ENCODE measurements at regions not wholly inside any gene's neighbourhood (a gene's known extent, or its start where the extent isn't known, plus 50 kb on each side); places are given as distances from the start of the nearest gene placed in this dataset.
"Not testable (repeated sequence)": the region's sequence is repeated elsewhere in the genome, so short reads cannot be mapped to it uniquely, and the experiment has no call there.

GRCh38 chr2:111529022-111529421 lies 355.0 kb downstream of the ANAPC1 start:
- DNase-seq = not testable (repeated sequence)

GRCh38 chr2:111530239-111530965 lies 353.6 kb downstream of the ANAPC1 start:
- not testable (repeated sequence) for DNase-seq

- DNase-seq = not testable (repeated sequence)
Measured at GRCh38 chr2:111532682-111533556, 351.1 kb downstream of the ANAPC1 start.

- DNase-seq = not testable (repeated sequence)
Measured at GRCh38 chr2:111533557-111534247, 350.3 kb downstream of the ANAPC1 start.

- peak in 1 of 3 donors; percentile 32 for DNase-seq
Measured at GRCh38 chr2:111534910-111535352, 349.1 kb downstream of the ANAPC1 start.

- DNase-seq = peak in 1 of 3 donors; percentile 39
Measured at GRCh38 chr2:111535404-111535803, 348.6 kb downstream of the ANAPC1 start.

GRCh38 chr2:111537078-111537655 lies 346.8 kb downstream of the ANAPC1 start:
- no peak for DNase-seq

GRCh38 chr2:111539991-111540390 lies 344.0 kb downstream of the ANAPC1 start:
- not testable (repeated sequence) for DNase-seq

- DNase-seq = not testable (repeated sequence)
Measured at GRCh38 chr2:111542120-111542774, 341.7 kb downstream of the ANAPC1 start.

- DNase-seq = not testable (repeated sequence)
Measured at GRCh38 chr2:111544006-111544405, 340.0 kb downstream of the ANAPC1 start.

GRCh38 chr2:111545723-111546431 lies 338.1 kb downstream of the ANAPC1 start:
- not testable (repeated sequence) for DNase-seq

GRCh38 chr2:111546578-111546977 lies 337.4 kb downstream of the ANAPC1 start:
- DNase-seq = not testable (repeated sequence)

- DNase-seq = not testable (repeated sequence)
Measured at GRCh38 chr2:111549174-111549573, 334.8 kb downstream of the ANAPC1 start.

- not testable (repeated sequence) for DNase-seq
Measured at GRCh38 chr2:111551428-111551827, 332.6 kb downstream of the ANAPC1 start.

- DNase-seq = not testable (repeated sequence)
Measured at GRCh38 chr2:111552625-111553024, 331.4 kb downstream of the ANAPC1 start.

- not testable (repeated sequence) for DNase-seq
Measured at GRCh38 chr2:111559301-111559700, 324.7 kb downstream of the ANAPC1 start.

GRCh38 chr2:111559814-111560213 lies 324.2 kb downstream of the ANAPC1 start:
- not testable (repeated sequence) for DNase-seq

- peak in 1 of 3 donors; percentile 16 for DNase-seq
Measured at GRCh38 chr2:111566068-111566467, 317.9 kb downstream of the ANAPC1 start.

GRCh38 chr2:111567233-111567632 lies 316.8 kb downstream of the ANAPC1 start:
- DNase-seq = not testable (repeated sequence)
